SK-N-SH (cell line): ENCODE measurements at regions not wholly inside any gene's neighbourhood (a gene's known extent, or its start where the extent isn't known, plus 50 kb on each side); places are given as distances from the start of the nearest gene placed in this dataset.

ENCODE experiments used
- CTCF ChIP-seq: fragments of 200-600 bp; sonication (generic); IDR thresholded peaks from 2 replicates; pipeline ENCODE4 v1.6.1; 2017; ENCODE audit warnings: antibody characterized with exemption, mild to moderate bottlenecking, moderate library complexity
- EP300 ChIP-seq, 2 experiments: IDR thresholded peaks; 2 replicates each; pipeline versions ENCODE4 v1.4.0 to v1.6.1; 2012; ENCODE audit warnings: borderline replicate concordance in 1 of 2, low read depth in 1 of 2, low read length in 1 of 2
- FOXJ3 ChIP-seq: sonication (generic); formaldehyde crosslinking; IDR thresholded peaks from 2 replicates; pipeline ENCODE4 v1.5.1; 2020; ENCODE audit warnings: mild to moderate bottlenecking, missing genetic modification reagents
- GATA2 ChIP-seq: sonication (generic); formaldehyde crosslinking; IDR thresholded peaks from 2 replicates; pipeline ENCODE4 v1.5.0; 2020; ENCODE audit warnings: mild to moderate bottlenecking, missing genetic modification reagents
- RCOR1 ChIP-seq: fragments of 150-350 bp; IDR thresholded peaks from 2 replicates; pipeline ENCODE4 v1.6.1; 2017; ENCODE audit warnings: antibody characterized with exemption, low read length
- SIN3A ChIP-seq: IDR thresholded peaks from 2 replicates; pipeline ENCODE4 v1.6.1; 2012; ENCODE audit warnings: low read depth, mild to moderate bottlenecking, low read length, moderate library complexity, borderline replicate concordance
- SMC3 ChIP-seq: IDR thresholded peaks from 2 replicates; pipeline ENCODE4 v1.6.1; 2012; ENCODE audit warnings: low read depth, low read length, improper control_type of control experiment
- TCF12 ChIP-seq: IDR thresholded peaks from 2 replicates; pipeline ENCODE4 v1.4.0; 2012
- TF ChIP-seq, protein P1 (sequence below): IDR thresholded peaks from 2 replicates; pipeline ENCODE4 v1.4.0; 2012; ENCODE audit warnings: low read depth
- TF ChIP-seq, protein P2 (sequence below): fragments of 150-350 bp; IDR thresholded peaks from 2 replicates; pipeline ENCODE4 v1.6.1; 2017; ENCODE audit warnings: antibody characterized with exemption, low read length, low read depth, borderline replicate concordance

DNA sequence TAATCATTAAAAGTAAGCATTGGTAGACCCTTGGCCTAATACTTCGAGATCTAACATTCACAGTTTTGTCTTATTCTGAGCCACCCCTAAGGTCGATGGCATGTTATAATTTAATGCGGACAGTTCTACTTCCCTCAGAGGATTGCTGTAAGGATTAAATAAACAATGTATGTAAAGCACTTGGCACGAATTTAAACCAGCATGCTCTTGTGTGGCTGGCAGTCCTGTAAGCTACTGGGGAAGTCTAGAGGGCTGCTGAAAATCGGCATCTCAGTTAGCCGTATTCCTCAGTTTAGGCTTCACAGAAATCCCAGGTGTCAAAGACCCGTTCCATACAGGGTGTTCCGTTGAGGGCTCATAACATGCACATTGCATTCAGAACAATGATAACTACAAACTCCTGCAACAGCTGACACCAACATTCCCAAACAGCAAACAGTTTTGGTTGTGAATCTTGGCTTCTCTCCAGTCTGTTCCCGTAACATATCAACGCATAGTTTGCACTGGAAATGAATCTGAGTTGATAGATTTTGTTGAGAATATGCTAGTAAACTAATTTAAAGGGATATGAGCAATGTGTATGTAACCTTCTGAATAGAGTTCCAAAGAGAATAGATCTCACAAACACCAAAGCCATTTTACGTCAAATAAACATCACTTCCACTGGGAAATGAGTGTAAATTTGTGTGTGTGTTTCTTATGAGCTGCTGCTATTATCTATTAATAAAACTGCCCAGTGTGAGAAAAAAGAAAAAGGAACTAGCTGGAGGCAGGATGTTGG lies 52.2 kb upstream of the ACKR3 start:
- no peak for TF ChIP-seq CTCF
- TF ChIP-seq GATA2 (CRISPR knock-in tag), result no peak
- TF ChIP-seq RCOR1, result no peak
- TF ChIP-seq SIN3A, result no peak
- no peak for TF ChIP-seq SMC3
- TF ChIP-seq, protein P1, sequence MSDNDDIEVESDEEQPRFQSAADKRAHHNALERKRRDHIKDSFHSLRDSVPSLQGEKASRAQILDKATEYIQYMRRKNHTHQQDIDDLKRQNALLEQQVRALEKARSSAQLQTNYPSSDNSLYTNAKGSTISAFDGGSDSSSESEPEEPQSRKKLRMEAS, result no peak
- TF ChIP-seq, protein P2, sequence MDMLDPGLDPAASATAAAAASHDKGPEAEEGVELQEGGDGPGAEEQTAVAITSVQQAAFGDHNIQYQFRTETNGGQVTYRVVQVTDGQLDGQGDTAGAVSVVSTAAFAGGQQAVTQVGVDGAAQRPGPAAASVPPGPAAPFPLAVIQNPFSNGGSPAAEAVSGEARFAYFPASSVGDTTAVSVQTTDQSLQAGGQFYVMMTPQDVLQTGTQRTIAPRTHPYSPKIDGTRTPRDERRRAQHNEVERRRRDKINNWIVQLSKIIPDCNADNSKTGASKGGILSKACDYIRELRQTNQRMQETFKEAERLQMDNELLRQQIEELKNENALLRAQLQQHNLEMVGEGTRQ, result no peak
- TF ChIP-seq TCF12, result no peak
- TF ChIP-seq FOXJ3 (CRISPR knock-in tag), result no peak
- TF ChIP-seq EP300 (IDR thresholded peaks at IDR 0.05; ENCODE audit: borderline replicate concordance in 1 of 2, low read depth in 1 of 2, low read length in 1 of 2), result no peak
